ENCODE measurements at regions not wholly inside any gene's neighbourhood (a gene's known extent, or its start where the extent isn't known, plus 50 kb on each side); places are given as distances from the start of the nearest gene placed in this dataset.

DNA sequence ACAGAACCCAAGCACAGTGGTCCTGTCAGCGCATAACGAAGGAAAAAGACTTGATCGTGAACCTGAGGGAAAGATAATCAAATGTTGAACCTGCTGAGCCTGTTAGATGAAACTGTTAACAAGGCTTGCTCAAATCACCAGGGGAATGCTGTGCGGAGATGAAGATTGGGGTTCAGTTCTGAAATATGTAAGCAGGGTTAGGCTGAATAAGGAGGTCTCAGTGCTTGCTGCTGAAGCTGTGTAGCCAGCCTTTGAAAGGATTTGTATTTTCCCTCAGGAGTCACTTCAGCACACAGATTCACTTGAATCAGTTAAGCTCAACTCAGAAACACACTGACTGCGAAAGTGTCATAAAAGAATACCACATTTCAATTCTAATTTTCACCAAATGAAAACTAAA is 793.5 kb downstream of the OLFM4 start:
- Histone ChIP-seq H3K4me1 (ENCODE audit: insufficient read depth) (no peaks in the 10 kb centered on the region), H3K36me3 (ENCODE audit: insufficient read depth) (no peaks in the 10 kb centered on the region), H3K4me3 (ENCODE audit: low read depth, low read length) (no peak overlapping the region), H3K27ac (ENCODE audit: low read depth) (no peak overlapping the region)
- 90% methylated on average over 5 of the region's 5 CpGs for WGBS
- no peak for DNase-seq (ENCODE audit: extremely low spot score)

- H3K27ac ChIP-seq (ENCODE audit: low read depth) = no peak overlapping the region
- no peaks in the 10 kb centered on the region for H3K4me1 ChIP-seq (ENCODE audit: insufficient read depth)
- no peak for DNase-seq (ENCODE audit: extremely low spot score)
- no peak overlapping the region for H3K4me3 ChIP-seq (ENCODE audit: low read depth, low read length)
- H3K36me3 ChIP-seq (ENCODE audit: insufficient read depth) = no peaks in the 10 kb centered on the region
Measured at GRCh38 chr13:53839461-53839860, 810.8 kb downstream of the OLFM4 start.

- Histone ChIP-seq H3K4me3 (ENCODE audit: low read depth, low read length) (no peak overlapping the region), H3K4me1 (ENCODE audit: insufficient read depth) (no peaks in the 10 kb centered on the region), H3K36me3 (ENCODE audit: insufficient read depth) (no peaks in the 10 kb centered on the region), H3K27ac (ENCODE audit: low read depth) (no peak overlapping the region)
- 49% methylated on average over 6 of the region's 6 CpGs for WGBS
- DNase-seq (ENCODE audit: extremely low spot score) = no peak
Measured at GRCh38 chr13:53844473-53845146, 816.0 kb downstream of the OLFM4 start.

DNA sequence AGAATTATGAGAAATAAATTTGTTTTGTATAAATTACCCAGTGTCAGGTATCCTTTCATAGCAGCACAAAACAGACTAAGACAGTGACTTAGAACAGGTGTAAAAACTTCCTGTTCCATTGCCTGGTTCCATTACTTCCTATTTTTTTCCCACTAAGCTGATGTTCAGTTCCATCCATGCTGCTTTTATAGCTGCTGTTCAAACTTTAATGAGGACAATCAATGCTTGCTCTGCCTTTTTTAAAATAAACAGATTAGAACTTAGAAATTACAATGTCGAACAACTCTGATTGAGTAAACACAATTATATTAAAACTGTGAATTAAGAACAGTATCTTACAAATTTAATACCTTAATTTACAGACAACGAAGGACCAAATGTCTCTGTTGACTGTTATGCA is 818.9 kb downstream of the OLFM4 start:
- no peak overlapping the region for H3K4me3 ChIP-seq (ENCODE audit: low read depth, low read length)
- DNase-seq (ENCODE audit: extremely low spot score) = no peak
- H3K27ac ChIP-seq (ENCODE audit: low read depth) = no peak overlapping the region
- whole genome bisulfite sequencing = 83% methylated on average over 2 of the region's 2 CpGs
- H3K36me3 ChIP-seq (ENCODE audit: insufficient read depth) = no peaks in the 10 kb centered on the region
- H3K4me1 ChIP-seq (ENCODE audit: insufficient read depth) = no peaks in the 10 kb centered on the region

- no peak for DNase-seq (ENCODE audit: extremely low spot score)
- no peak overlapping the region for H3K4me3 ChIP-seq (ENCODE audit: low read depth, low read length)
- no peaks in the 10 kb centered on the region for H3K36me3 ChIP-seq (ENCODE audit: insufficient read depth)
- H3K27ac ChIP-seq (ENCODE audit: low read depth) = no peak overlapping the region
- WGBS = 45% methylated on average over 7 of the region's 7 CpGs
- H3K4me1 ChIP-seq (ENCODE audit: insufficient read depth) = no peaks in the 10 kb centered on the region
Measured at GRCh38 chr13:53848366-53848961, 819.9 kb downstream of the OLFM4 start.

DNA sequence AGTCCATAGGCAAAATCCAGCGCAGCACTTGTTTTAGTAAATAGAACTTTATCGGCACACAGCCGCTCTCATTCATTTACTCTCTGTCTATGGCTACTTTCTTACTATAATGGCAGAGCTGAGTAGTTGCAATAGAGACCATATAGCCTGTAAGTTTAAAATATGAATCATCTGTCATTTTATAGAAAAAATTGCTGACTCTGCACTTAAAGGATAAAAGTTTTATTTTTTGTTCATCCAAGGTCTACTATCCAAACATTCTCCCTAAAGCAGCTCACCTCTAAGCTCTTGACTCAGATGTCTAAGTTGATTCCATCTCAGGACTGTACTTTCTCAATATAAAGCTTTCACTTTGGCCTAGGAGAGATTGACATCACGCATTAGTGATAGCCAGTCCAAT is 825.7 kb downstream of the OLFM4 start:
- Histone ChIP-seq H3K4me1 (ENCODE audit: insufficient read depth) (no peaks in the 10 kb centered on the region), H3K4me3 (ENCODE audit: low read depth, low read length) (no peak overlapping the region), H3K36me3 (ENCODE audit: insufficient read depth) (no peaks in the 10 kb centered on the region), H3K27ac (ENCODE audit: low read depth) (no peak overlapping the region)
- no peak for DNase-seq (ENCODE audit: extremely low spot score)
- WGBS = 94% methylated on average over 4 of the region's 4 CpGs

DNA sequence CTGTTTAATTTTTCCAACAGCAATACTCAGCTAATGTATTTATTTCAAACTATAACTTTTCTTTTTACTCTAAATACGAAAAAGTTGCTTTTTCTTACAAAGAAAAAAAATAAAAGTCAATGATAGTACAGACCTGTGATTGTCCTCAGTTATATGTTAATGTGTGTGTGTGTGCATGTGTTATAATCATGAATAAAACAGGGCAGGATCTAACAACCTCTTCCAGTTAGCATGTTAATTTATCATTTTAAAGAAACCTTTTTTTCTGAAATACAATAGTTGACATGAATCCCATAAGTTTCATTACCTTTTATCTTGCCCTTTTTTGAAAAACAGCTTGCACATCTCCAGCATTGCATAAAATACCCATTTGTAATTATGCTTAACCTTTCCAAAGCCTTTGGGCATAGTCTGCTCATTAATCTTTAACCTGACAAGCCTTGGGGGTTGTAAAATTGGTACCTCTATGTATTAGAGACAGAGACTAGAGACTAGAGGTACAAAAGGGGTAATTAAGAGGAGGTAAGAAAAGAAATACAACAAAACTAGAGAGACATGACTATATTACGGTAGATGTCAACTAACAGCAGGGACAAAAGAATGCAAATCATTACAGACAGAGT is 828.1 kb downstream of the OLFM4 start:
- Histone ChIP-seq H3K27ac (ENCODE audit: low read depth) (no peak overlapping the region), H3K4me3 (ENCODE audit: low read depth, low read length) (no peak overlapping the region), H3K36me3 (ENCODE audit: insufficient read depth) (no peaks in the 10 kb centered on the region), H3K4me1 (ENCODE audit: insufficient read depth) (no peaks in the 10 kb centered on the region)
- no peak for DNase-seq (ENCODE audit: extremely low spot score)
- WGBS = 69% methylated on average over 2 of the region's 2 CpGs

DNA sequence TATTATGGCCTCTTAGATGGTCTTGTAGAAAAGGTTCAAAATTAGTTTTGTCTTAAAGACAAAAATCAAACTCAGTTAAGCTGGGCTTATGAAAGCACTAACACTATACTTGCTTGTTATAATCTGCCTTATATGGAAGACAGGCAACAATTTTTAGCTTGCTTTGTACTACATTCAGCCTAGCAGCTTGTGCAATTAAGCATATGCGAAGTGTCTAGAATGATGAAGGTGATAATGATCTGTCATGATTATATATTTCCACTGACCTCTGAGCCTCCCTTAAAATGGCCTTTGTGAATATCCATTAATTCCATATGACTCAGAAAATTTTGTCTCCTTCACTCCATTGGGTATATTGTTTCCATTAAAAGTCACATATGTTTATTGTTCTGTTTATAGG is 834.9 kb downstream of the OLFM4 start:
- WGBS = 88% methylated on average over 1 of the region's 1 CpG
- H3K36me3 ChIP-seq (ENCODE audit: insufficient read depth) = no peaks in the 10 kb centered on the region
- H3K4me1 ChIP-seq (ENCODE audit: insufficient read depth) = no peaks in the 10 kb centered on the region
- H3K27ac ChIP-seq (ENCODE audit: low read depth) = no peak overlapping the region
- no peak for DNase-seq (ENCODE audit: extremely low spot score)
- H3K4me3 ChIP-seq (ENCODE audit: low read depth, low read length) = no peak overlapping the region

DNA sequence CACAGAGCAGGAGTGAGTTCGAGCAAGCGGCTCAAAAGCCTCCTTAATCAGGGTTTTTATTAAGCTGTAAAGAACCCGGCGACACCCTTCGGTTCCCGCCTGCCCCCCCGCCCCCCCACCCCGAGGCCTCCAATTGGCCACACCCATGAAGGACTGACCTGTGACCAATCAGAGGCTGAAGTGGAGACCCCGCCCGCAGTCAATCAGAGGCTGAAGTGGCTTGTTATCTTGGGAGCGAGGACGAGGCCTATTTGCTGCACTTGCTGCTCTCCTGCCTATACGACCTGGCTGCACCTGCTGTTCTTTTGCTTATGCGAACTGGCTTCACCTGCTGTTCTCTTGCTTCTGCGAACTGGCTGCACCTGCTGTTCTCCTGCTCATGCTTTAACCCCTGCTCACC is 844.9 kb downstream of the OLFM4 start:
- 90% methylated on average over 15 of the region's 15 CpGs for WGBS
- no peaks in the 10 kb centered on the region for H3K4me1 ChIP-seq (ENCODE audit: insufficient read depth)
- no peak overlapping the region for H3K4me3 ChIP-seq (ENCODE audit: low read depth, low read length)
- no peaks in the 10 kb centered on the region for H3K36me3 ChIP-seq (ENCODE audit: insufficient read depth)
- H3K27ac ChIP-seq (ENCODE audit: low read depth) = no peak overlapping the region
- DNase-seq (ENCODE audit: extremely low spot score) = no peak

- 63% methylated on average over 1 of the region's 1 CpG for WGBS
Measured at GRCh38 chr13:53878861-53879260, 850.2 kb downstream of the OLFM4 start.

GRCh38 chr13:53885997-53886396 is 857.4 kb downstream of the OLFM4 start:
- Histone ChIP-seq H3K36me3 (ENCODE audit: insufficient read depth) (no peaks in the 10 kb centered on the region), H3K4me1 (ENCODE audit: insufficient read depth) (no peaks in the 10 kb centered on the region), H3K4me3 (ENCODE audit: low read depth, low read length) (no peak overlapping the region), H3K27ac (ENCODE audit: low read depth) (no peak overlapping the region)
- no peak for DNase-seq (ENCODE audit: extremely low spot score)
- 57% methylated on average over 1 of the region's 1 CpG for WGBS

More at GRCh38 chr13:53878861-53879260, 850.2 kb downstream of the OLFM4 start:
- Histone ChIP-seq H3K36me3 (ENCODE audit: insufficient read depth) (no peaks in the 10 kb centered on the region), H3K4me1 (ENCODE audit: insufficient read depth) (no peaks in the 10 kb centered on the region), H3K4me3 (ENCODE audit: low read depth, low read length) (no peak overlapping the region), H3K27ac (ENCODE audit: low read depth) (no peak overlapping the region)
- no peak for DNase-seq (ENCODE audit: extremely low spot score)

DNA sequence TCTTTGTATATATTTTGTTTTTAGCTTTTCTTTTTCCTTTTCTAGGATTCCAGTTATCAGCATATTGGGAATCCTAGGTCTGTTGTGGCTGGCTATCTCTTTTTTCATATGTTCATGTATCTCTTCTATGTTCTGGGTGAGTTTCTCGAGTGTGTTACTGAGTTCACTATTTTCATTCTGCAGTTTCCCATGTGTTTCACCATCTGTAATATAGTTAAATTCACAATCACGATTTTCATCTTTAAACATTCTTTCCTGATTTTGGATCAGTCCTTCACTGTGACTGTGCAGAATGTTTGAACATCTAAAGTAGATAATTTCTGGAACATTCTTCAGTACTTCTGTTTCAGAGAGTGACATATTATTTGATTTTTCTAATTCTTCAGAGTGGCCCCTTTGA is 862.1 kb downstream of the OLFM4 start:
- H3K36me3 ChIP-seq (ENCODE audit: insufficient read depth) = no peaks in the 10 kb centered on the region
- no peak overlapping the region for H3K4me3 ChIP-seq (ENCODE audit: low read depth, low read length)
- H3K27ac ChIP-seq (ENCODE audit: low read depth) = no peak overlapping the region
- DNase-seq (ENCODE audit: extremely low spot score) = no peak
- no peaks in the 10 kb centered on the region for H3K4me1 ChIP-seq (ENCODE audit: insufficient read depth)
- WGBS = 69% methylated on average over 2 of the region's 2 CpGs

DNA sequence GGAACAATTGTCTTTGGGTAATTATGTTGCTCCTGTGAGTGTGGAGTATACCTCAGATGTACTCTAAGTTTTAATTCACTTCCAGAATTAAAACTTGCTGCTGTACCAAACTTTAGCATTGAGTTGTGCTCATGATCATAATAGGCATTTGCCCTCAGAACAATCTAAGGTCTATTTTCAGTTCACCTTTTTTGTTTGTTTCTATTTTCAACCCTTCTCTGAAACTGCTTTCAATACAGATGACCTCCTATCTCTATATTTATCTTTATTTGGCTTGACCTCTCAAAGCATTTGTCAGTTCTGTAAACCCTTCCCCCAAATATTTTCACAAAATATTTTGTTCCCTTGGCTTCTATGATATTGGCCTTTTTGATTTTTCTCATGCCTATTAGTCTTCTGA is 873.0 kb downstream of the OLFM4 start:
- no peak overlapping the region for H3K27ac ChIP-seq (ENCODE audit: low read depth)
- H3K36me3 ChIP-seq (ENCODE audit: insufficient read depth) = no peaks in the 10 kb centered on the region
- no peak overlapping the region for H3K4me3 ChIP-seq (ENCODE audit: low read depth, low read length)
- H3K4me1 ChIP-seq (ENCODE audit: insufficient read depth) = no peaks in the 10 kb centered on the region
- DNase-seq (ENCODE audit: extremely low spot score) = no peak

DNA sequence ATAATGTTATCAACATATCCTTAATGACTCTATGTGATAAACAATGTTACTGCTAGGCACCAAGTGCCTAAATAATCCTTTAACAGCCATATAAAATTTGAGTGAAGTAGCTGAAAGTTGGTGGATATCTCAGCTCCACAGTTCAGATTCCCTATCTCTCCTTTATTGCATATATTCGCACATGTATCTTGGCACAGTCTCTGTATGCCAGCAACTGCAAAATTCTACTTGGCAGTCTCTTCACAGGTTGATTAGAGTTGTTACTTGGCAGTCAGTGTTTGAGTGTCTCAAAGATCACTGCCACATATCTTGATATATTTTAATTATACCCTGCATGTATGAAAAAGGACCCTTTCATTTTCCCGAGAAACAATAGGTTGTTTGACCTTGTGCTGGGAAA is 879.3 kb downstream of the OLFM4 start:
- Histone ChIP-seq H3K36me3 (ENCODE audit: insufficient read depth) (no peaks in the 10 kb centered on the region), H3K4me3 (ENCODE audit: low read depth, low read length) (no peak overlapping the region), H3K27ac (ENCODE audit: low read depth) (no peak overlapping the region), H3K4me1 (ENCODE audit: insufficient read depth) (no peaks in the 10 kb centered on the region)
- DNase-seq (ENCODE audit: extremely low spot score) = no peak
- 46% methylated on average over 2 of the region's 2 CpGs for WGBS
